ENCODE measurements at regions not wholly inside any gene's neighbourhood (a gene's known extent, or its start where the extent isn't known, plus 50 kb on each side); places are given as distances from the start of the nearest gene placed in this dataset.

- TF ChIP-seq, protein P1, sequence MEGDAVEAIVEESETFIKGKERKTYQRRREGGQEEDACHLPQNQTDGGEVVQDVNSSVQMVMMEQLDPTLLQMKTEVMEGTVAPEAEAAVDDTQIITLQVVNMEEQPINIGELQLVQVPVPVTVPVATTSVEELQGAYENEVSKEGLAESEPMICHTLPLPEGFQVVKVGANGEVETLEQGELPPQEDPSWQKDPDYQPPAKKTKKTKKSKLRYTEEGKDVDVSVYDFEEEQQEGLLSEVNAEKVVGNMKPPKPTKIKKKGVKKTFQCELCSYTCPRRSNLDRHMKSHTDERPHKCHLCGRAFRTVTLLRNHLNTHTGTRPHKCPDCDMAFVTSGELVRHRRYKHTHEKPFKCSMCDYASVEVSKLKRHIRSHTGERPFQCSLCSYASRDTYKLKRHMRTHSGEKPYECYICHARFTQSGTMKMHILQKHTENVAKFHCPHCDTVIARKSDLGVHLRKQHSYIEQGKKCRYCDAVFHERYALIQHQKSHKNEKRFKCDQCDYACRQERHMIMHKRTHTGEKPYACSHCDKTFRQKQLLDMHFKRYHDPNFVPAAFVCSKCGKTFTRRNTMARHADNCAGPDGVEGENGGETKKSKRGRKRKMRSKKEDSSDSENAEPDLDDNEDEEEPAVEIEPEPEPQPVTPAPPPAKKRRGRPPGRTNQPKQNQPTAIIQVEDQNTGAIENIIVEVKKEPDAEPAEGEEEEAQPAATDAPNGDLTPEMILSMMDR (IDR thresholded peaks at IDR 0.05): no peak
- TF ChIP-seq POLR2A (IDR thresholded peaks at IDR 0.05): no peak
Observed at GRCh38 chr12:60399064-60399463, 803.2 kb downstream of the SLC16A7 start.
